ENCODE measurements at regions not wholly inside any gene's neighbourhood (a gene's known extent, or its start where the extent isn't known, plus 50 kb on each side); places are given as distances from the start of the nearest gene placed in this dataset.
A peak's percentile ranks its signal among the peaks of the same experiment; 100 is the strongest.

DNA sequence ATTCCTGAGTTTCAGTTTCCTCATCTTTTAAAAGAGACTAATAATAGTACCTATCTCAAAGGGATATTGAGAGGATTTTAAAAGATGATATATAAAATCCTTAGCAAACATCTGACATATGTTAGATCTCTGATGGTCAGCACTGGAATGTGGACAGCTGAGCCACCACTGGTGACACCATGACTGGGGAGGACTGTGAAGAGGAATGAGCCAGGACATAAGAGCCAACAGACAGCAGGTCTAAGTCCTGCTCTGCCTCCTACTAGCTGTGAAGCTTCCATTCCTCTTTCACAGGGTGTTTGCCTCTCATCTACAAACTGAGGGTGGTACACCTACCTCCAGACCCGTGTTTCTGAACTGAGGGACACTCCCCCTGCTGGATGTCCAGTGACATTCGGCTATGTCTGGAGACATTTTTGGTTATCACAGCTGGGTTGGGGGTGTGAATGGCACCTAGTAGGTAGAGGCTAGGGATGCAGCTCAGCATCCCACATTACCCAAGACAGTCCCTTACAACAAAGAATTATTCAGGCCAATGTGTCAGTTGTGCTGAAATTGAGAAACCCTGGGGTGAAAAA, 109.1 kb upstream of the OLIG2 start:
- H3K36me3 ChIP-seq (ENCODE audit: control insufficient read depth, insufficient read depth, low read length), result no peaks in the 10 kb centered on the region
- no peak overlapping the region for H3K27ac ChIP-seq (ENCODE audit: low read length)
- H3K4me1 ChIP-seq (ENCODE audit: control insufficient read depth, insufficient read depth, low read length), result peaks cover 29% of the 10 kb centered on the region
- Mint-ChIP-seq H3K36me3 (no peaks in the 10 kb centered on the region), H3K27ac (no peak overlapping the region), H3K27me3 (ENCODE audit: low read depth in 2 of 2) (peaks cover 5 to 8% of the 10 kb centered on the region in 2 donors), H3K4me3 (peak overlapping the region; percentile 13), H3K9me3 (no peaks in the 10 kb centered on the region), H3K4me1 (peaks cover 49 to 50% of the 10 kb centered on the region in 2 donors)
- no peaks in the 10 kb centered on the region for H3K9me3 ChIP-seq (ENCODE audit: control insufficient read depth, insufficient read depth, low read length)
- TF ChIP-seq, protein P1, sequence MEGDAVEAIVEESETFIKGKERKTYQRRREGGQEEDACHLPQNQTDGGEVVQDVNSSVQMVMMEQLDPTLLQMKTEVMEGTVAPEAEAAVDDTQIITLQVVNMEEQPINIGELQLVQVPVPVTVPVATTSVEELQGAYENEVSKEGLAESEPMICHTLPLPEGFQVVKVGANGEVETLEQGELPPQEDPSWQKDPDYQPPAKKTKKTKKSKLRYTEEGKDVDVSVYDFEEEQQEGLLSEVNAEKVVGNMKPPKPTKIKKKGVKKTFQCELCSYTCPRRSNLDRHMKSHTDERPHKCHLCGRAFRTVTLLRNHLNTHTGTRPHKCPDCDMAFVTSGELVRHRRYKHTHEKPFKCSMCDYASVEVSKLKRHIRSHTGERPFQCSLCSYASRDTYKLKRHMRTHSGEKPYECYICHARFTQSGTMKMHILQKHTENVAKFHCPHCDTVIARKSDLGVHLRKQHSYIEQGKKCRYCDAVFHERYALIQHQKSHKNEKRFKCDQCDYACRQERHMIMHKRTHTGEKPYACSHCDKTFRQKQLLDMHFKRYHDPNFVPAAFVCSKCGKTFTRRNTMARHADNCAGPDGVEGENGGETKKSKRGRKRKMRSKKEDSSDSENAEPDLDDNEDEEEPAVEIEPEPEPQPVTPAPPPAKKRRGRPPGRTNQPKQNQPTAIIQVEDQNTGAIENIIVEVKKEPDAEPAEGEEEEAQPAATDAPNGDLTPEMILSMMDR (IDR thresholded peaks at IDR 0.05), result peak; percentile 16
- H3K4me3 ChIP-seq (ENCODE audit: low read length), result no peak overlapping the region
- DNase-seq (peak in 1 of 2 donors; percentile 27), ATAC-seq (peak in 2 of 3 donors; percentile 26 to 69)
- no CpG with 5 or more reads among the region's 2 CpGs for WGBS (ENCODE audit: insufficient coverage)
- no peaks in the 10 kb centered on the region for H3K27me3 ChIP-seq (ENCODE audit: control insufficient read depth, insufficient read depth, low read length)
- intact Hi-C loops (cut with micrococcal nuclease), result no loop called here

DNA sequence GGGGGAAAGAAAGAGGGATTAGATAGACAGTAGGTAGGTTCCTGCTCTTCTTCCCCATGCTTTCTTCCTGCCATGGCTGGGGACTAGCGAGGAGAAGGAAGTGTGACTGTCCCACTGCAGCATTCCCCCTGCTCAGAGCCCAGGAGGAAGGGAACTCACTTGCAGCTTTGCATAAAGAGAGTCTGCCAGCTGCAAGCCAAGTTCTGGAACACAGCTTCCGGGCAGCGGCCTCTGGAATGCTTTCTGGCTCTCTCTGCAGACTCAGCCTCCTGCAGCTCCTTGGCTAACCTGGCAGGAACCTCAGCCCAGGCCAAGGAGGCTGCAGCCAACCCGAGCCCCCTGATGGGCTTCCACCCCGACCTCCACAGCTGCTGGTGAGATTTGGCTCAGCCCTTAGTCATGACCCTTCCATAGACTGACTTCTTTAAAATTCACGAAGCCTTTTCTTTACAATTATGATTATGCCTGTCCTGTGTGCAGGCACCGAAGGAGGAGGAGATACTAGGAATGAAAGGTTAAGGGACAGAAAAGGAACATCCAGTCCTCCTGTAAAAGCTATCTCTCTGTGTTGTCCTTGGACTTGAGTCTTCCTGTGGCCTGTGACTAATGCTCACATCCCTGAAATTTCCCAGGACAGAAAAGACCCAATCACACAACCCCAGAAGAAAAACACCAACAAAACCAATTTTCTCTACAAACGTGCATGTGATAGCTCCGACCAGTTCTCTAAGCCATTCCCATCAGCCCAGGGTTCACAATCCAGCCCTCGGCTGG, 108.2 kb upstream of the OLIG2 start:
- Mint-ChIP-seq H3K36me3 (no peaks in the 10 kb centered on the region), H3K27ac (no peak overlapping the region), H3K9me3 (no peaks in the 10 kb centered on the region), H3K4me3 (no peak overlapping the region), H3K4me1 (peaks cover 55 to 56% of the 10 kb centered on the region in 2 donors), H3K27me3 (ENCODE audit: low read depth in 2 of 2) (peaks cover 8 to 13% of the 10 kb centered on the region in 2 donors)
- no peaks in the 10 kb centered on the region for H3K36me3 ChIP-seq (ENCODE audit: control insufficient read depth, insufficient read depth, low read length)
- H3K4me3 ChIP-seq (ENCODE audit: low read length), result no peak overlapping the region
- DNase-seq (no peak), ATAC-seq (no peak)
- 91% methylated on average over 9 of the region's 10 CpGs for WGBS (ENCODE audit: insufficient coverage)
- H3K9me3 ChIP-seq (ENCODE audit: control insufficient read depth, insufficient read depth, low read length), result no peaks in the 10 kb centered on the region
- H3K27me3 ChIP-seq (ENCODE audit: control insufficient read depth, insufficient read depth, low read length), result no peaks in the 10 kb centered on the region
- H3K4me1 ChIP-seq (ENCODE audit: control insufficient read depth, insufficient read depth, low read length), result peaks cover 29% of the 10 kb centered on the region
- TF ChIP-seq, protein P1 (IDR thresholded peaks at IDR 0.05), result no peak
- intact Hi-C loops (cut with micrococcal nuclease), result no loop called here
- H3K27ac ChIP-seq (ENCODE audit: low read length), result no peak overlapping the region

DNA sequence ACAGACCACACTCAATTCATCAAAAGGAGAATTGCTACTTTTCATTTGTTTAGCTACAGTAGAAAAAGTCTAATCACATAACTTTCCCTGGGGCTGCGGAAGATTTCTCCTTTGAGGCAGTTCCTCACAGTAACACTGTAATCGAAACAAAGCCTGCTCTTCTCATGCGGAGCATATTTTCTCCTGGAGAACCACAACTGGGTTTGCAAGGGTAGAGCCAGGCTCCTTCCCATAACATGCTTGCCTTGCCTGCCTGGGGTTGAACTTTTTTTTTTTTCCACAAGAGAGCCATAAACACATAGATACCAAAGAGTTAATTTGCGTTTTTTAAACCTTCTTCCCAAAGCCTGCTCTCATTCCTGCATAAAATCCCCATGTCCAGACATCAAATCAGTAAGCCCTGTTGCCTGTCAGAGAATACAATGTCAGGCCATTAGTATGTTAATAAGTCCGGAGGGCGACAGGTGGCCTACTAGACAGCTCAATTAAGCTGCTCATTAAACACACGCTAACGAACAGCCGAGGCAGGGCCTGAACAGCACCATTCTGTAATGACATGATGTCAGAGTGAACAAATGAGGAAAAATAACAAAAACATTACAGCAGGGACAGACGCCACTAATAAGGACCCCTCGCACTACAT, 107.1 kb upstream of the OLIG2 start:
- DNase-seq (no peak), ATAC-seq (no peak)
- Histone ChIP-seq H3K36me3 (ENCODE audit: control insufficient read depth, insufficient read depth, low read length) (no peaks in the 10 kb centered on the region), H3K9me3 (ENCODE audit: control insufficient read depth, insufficient read depth, low read length) (no peaks in the 10 kb centered on the region), H3K4me1 (ENCODE audit: control insufficient read depth, insufficient read depth, low read length) (peaks cover 26% of the 10 kb centered on the region), H3K27me3 (ENCODE audit: control insufficient read depth, insufficient read depth, low read length) (no peaks in the 10 kb centered on the region), H3K4me3 (ENCODE audit: low read length) (no peak overlapping the region), H3K27ac (ENCODE audit: low read length) (no peak overlapping the region)
- Mint-ChIP-seq H3K4me1 (peaks cover 52 to 54% of the 10 kb centered on the region in 2 donors), H3K4me3 (no peak overlapping the region), H3K27me3 (ENCODE audit: low read depth in 2 of 2) (peaks cover 8 to 13% of the 10 kb centered on the region in 2 donors), H3K27ac (no peak overlapping the region), H3K36me3 (no peaks in the 10 kb centered on the region), H3K9me3 (no peaks in the 10 kb centered on the region)
- WGBS (ENCODE audit: insufficient coverage), result 92% methylated on average over 11 of the region's 11 CpGs
- intact Hi-C loops (cut with micrococcal nuclease), result no loop called here
- TF ChIP-seq, protein P1 (IDR thresholded peaks at IDR 0.05), result no peak
